ENCODE measurements at regions not wholly inside any gene's neighbourhood (a gene's known extent, or its start where the extent isn't known, plus 50 kb on each side); places are given as distances from the start of the nearest gene placed in this dataset.

DNA sequence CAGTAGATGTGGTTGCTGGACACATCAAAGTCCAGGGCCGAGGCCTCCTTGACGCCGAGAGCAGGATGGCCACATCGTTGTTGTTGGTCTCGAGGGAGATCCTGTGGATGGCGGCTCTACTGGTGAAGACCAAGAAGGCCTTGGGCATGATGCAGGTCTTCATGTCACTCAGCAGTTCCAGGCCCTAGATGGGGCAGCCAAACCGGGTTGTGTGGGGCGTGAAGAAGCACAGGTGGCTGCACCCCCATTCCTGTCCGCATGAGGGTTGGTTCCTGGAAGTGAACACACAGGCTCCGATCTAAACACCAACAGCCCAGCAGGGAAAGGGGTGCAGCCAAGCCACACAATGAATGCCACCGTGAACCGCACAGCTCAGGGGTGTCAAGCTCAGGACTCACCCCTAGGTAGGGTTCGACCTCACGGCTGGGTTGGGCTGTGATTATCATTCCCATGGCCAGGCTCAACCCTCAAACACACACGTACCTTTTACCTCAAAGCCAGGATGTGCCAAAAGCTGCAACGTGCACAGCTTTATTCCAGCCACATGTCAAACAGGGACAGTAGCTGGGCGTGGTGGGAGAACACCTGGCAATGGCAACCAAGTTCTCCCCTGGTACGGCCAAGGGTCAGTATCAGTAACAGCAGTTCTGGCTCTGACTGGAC lies 132.3 kb downstream of the CRYBB2 start:
- DNase-seq = no peak

DNA sequence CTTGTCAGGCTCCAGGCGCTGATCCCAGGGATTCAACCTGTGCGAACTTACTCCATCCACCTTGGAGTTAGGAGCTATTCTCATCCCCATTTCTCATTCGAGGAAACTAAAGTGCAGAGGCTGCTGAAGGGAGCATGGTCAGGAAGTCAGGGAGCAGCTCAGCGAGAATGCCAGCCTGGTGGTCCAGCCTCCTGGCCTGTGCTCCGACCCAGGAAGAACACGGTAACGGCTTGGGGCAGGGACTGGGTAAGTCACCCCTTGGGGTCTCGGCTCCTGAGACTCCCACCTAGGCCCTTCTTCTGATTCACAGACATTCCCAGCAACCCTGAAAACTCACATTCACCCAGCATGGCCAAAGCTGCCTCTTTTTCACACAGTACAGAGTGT lies 132.8 kb downstream of the CRYBB2 start:
- DNase-seq = no peak

DNA sequence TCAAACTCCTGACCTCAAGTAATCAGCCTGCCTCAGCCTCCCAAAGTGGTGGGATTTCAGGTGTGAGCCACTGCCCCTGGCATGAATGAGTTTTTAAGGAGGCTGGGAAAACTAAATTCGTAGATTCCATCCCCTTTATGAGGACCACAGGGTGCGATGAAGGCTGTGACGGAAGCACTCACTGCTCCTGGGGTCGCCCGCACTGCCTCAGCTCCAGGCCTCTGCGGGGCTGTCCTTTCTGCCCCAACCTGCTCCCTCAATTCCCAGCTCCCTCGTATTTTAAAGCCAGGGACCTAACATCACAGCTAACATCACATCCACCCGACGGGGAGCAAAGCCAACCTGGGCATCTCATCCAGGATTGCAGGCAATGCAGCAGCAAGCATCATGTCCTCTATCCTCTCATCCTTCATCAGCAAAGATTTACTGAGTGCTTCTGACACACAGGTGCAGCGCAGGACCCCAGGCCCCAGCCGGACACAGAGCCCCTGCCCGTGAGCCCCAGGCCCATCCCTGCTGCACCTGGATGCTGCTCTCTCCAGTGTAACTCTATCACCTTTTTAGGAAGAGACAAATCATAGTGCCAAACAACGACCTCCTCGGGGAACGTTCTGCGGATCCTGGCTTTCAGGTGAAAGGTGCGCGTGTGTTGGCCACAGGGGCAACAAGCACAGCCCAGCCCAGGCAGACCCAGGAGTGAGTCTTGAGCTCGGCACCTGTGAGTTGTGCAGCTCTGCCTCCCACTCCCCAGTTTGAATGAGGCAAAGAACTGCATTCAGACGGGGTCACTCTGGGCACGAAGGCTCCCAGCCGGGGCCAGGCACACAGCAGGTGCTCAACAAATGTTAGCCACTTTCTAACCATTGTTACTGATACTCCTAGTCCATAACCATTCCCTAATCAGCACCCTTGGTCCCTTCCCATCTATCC lies 134.3 kb downstream of the CRYBB2 start:
- no peak for DNase-seq

GRCh38 chr22:25354456-25354855 lies 135.0 kb downstream of the CRYBB2 start:
- no peak for DNase-seq

DNA sequence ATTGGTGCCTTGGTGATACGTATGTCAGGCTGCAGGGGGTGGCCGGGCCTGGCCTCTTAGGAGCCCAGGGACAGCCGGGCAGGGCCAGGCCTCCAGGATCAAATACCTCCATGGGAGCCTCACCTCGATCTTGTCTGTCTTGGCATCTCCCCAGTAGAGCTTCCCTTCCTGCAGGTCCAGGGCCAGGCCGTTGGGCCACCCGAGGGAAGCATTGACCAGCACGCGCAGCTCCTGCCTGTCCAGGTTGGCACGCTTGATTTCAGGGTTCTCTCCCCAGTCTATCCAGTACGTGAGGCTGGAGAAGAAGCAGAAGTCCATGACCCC lies 137.7 kb downstream of the CRYBB2 start:
- DNase-seq = no peak

- no peak for DNase-seq
Measured at GRCh38 chr22:25357606-25358420, 138.4 kb downstream of the CRYBB2 start.

GRCh38 chr22:25358421-25359170 lies 139.2 kb downstream of the CRYBB2 start:
- no peak for DNase-seq

DNA sequence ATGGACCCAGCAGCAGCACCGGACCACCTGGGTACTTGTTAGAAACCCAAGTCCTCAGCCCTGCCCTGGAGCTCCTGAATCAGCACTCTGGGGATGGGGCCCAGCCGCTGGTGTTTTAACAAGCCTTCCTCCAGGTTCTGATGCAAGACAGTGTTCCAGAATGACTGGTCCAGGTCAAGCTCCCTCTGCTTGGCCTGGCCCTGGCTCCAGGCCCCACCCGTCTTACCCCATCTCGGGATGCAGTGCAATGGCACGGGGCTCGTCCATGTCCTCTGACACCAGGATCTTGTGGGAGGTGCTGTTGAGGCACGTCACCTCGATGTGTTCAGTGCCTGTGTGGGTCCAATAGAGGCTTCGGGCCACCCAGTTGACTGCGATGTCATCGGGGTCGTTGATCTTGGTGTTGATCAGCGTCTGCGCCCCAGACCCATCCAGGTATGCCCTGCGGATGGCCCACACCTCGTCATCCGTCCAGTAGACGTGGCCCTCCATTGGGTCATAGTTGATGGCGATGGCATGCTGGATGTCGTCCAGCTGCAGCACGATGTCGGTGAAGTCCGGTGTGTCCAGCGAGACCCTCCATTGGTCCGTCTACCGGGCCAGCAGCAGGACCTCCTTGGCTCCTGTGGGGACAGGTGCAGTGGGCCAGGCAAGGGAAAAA lies 140.3 kb downstream of the CRYBB2 start:
- no peak for DNase-seq

DNA sequence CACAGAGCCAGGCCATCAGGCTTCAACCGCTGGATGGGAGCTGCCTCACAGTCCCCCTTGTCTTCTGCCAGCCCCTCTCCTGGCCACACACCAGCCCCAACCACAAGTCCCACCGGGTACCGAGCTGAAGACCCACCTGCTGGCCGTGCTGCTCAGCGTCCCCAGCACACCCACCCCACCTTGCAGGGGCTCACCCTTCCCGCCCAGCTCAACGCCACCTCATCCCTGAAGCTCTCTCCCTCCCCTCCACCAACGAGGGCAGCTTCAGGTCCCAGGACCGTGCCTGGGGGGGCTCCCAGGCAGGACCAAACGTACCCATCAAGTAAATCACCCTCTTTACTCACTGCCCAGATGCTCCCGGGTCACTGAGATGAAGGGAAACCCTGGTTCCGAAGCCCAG lies 141.0 kb downstream of the CRYBB2 start:
- no peak for DNase-seq

GRCh38 chr22:25360891-25361645 lies 141.6 kb downstream of the CRYBB2 start:
- no peak for DNase-seq

- no peak for DNase-seq
Measured at GRCh38 chr22:25361899-25362214, 142.4 kb downstream of the CRYBB2 start.

DNA sequence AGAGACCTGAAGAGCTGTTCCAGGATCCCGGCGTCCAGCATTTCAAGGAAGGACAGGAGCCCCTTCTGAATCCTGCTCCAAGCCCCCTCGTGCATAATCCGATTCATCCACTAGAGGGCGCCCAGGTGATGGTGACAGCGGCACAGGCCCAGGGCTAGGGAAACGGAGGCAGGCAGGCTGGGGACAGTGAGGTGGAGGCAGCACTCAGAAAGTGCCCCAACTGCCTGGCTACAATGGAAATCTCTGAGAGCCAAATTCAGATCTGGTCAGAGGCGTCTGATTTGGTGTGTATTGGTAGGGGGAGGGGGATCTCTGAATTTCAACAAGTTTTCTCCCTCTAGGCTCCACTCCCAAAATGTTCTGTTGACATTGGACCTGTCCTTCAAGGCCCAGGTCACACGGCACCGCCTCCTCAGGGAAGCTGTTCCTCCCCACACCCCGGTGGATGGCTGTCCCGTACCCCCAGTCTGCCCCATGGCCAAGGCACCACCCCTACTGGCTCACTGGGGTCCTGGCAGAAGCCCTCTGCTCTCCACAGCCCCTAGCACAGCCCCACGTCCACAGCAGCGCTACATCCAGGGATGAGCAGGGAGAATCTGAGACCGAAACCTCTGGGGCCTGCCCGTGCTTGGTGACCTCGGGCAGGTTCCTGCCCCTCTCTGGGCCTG lies 142.9 kb downstream of the CRYBB2 start:
- DNase-seq = peak; percentile 54

GRCh38 chr22:25362883-25363240 lies 143.4 kb downstream of the CRYBB2 start:
- DNase-seq = no peak

GRCh38 chr22:25363474-25363873 lies 144.0 kb downstream of the CRYBB2 start:
- no peak for DNase-seq

- no peak for DNase-seq
Measured at GRCh38 chr22:25364281-25364680, 144.8 kb downstream of the CRYBB2 start.

DNA sequence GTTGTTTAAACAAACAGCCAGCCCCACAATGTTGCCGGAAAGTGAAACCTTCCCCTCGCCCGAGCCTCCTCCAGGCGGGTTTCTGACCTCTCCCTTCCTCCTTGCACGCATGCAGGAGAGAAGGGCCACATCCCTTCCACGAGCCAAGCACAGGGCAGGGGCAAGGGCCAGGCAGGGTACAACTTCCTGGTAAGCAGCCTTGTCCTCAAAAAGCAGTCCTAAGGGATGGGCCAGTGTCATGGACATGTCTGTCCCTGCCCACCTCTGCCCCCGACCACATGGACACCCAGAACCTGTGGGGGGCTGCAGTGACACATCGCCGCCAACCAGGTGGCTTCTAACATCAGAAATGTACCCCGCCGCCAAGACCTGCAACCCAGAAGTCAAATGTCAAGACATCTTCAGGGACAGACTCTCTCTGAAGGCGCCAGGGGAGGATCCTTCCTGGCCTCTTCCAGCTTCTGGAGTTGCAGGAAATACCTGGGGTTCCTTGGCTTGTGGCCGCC lies 145.3 kb downstream of the CRYBB2 start:
- DNase-seq = no peak

DNA sequence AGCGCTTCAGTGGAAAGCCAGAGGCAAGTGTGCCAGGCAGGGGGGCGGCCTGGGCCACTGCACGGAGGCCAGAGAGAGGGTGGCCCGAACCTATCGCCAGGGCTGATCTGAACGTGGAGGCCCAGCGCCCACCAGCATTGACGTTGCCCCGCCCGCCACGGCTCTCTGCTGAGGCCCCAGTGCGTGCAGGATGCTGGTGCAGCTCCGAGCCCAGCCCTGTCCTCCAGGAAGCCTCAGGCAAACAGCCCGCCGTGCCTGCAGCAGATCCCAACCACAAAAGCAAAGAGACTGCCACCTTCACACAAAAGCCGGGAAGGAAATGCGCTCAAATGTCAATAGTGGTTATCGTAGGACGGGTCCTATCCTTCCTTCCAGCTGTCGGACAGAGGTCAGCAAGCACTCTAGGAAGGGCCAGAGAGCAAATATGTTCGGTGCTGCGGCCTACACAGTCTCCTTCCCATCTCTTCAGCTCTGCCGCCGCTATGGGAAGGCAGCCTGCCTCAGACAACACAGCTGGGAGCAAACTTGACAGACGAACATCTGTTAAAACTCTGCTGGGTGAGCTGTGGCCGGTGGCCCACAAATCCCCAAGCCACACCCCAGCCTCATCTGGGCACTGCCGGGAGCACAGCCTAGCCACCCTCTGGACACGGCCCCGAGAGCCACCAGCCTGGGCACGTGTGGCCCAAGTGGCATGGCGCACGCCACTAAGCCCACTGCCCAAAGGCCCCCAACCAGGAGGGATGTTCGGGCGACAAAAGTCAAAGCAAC lies 146.2 kb downstream of the CRYBB2 start:
- no peak for DNase-seq

GRCh38 chr22:25366408-25366807 lies 147.0 kb downstream of the CRYBB2 start:
- no peak for DNase-seq

GRCh38 chr22:25366876-25367466 lies 147.5 kb downstream of the CRYBB2 start:
- DNase-seq = no peak

GRCh38 chr22:25367756-25368155 lies 148.3 kb downstream of the CRYBB2 start:
- DNase-seq = no peak

Measured in RPMI8226 (cell line).